ENCODE measurements at regions not wholly inside any gene's neighbourhood (a gene's known extent, or its start where the extent isn't known, plus 50 kb on each side); places are given as distances from the start of the nearest gene placed in this dataset.

- DNase-seq = no peak
Observed at GRCh38 chr16:85539084-85539483, 74.0 kb upstream of the GSE1 start.

- DNase-seq = no peak
Observed at GRCh38 chr16:85539629-85540291, 73.4 kb upstream of the GSE1 start.

GRCh38 chr16:85541181-85541580 is 71.9 kb upstream of the GSE1 start:
- DNase-seq = no peak

- no peak for DNase-seq
Observed at GRCh38 chr16:85541619-85541979, 71.5 kb upstream of the GSE1 start.

- no peak for DNase-seq
Observed at GRCh38 chr16:85541980-85542900, 70.9 kb upstream of the GSE1 start.

GRCh38 chr16:85543536-85543935 is 69.6 kb upstream of the GSE1 start:
- DNase-seq = no peak

- DNase-seq = no peak
Observed at GRCh38 chr16:85544016-85544415, 69.1 kb upstream of the GSE1 start.

GRCh38 chr16:85544668-85545067 is 68.5 kb upstream of the GSE1 start:
- no peak for DNase-seq

GRCh38 chr16:85545227-85545818 is 67.8 kb upstream of the GSE1 start:
- DNase-seq = no peak

- DNase-seq = no peak
Observed at GRCh38 chr16:85546585-85547447, 66.3 kb upstream of the GSE1 start.

- no peak for DNase-seq
Observed at GRCh38 chr16:85548375-85548774, 64.7 kb upstream of the GSE1 start.

- DNase-seq = no peak
Observed at GRCh38 chr16:85549766-85550421, 63.2 kb upstream of the GSE1 start.

- no peak for DNase-seq
Observed at GRCh38 chr16:85550422-85550864, 62.7 kb upstream of the GSE1 start.

- DNase-seq = no peak
Observed at GRCh38 chr16:85550953-85551924, 61.9 kb upstream of the GSE1 start.

GRCh38 chr16:85552980-85553435 is 60.1 kb upstream of the GSE1 start:
- DNase-seq = no peak

GRCh38 chr16:85553436-85554113 is 59.5 kb upstream of the GSE1 start:
- DNase-seq = no peak

- DNase-seq = peak; percentile 52 to 56
Observed at GRCh38 chr16:85554114-85554888, 58.8 kb upstream of the GSE1 start.

- peak; percentile 60 to 63 for DNase-seq
Observed at GRCh38 chr16:85554889-85555718, 58.0 kb upstream of the GSE1 start.

All from activated CD4-positive, alpha-beta T cell treated with anti-CD3 and anti-CD28 coated beads, Interleukin-2, amount 50 U/mL, for 4 hours (primary cell).